ENCODE measurements at regions not wholly inside any gene's neighbourhood (a gene's known extent, or its start where the extent isn't known, plus 50 kb on each side); places are given as distances from the start of the nearest gene placed in this dataset.

- no peak for TF ChIP-seq CTCF (IDR thresholded peaks at IDR 0.05)
- no peak for TF ChIP-seq POLR2A (IDR thresholded peaks at IDR 0.05)
These were observed 90.9 kb upstream of the MDM1 start for GRCh38 chr12:68422956-68423574.
